AG09319 (cell line): ENCODE measurements at regions not wholly inside any gene's neighbourhood (a gene's known extent, or its start where the extent isn't known, plus 50 kb on each side); places are given as distances from the start of the nearest gene placed in this dataset.

ENCODE experiments used
- DNase-seq: peaks from one replicate; pipeline ENCODE4 v3.0.0-alpha.2; 2010; ENCODE audit warnings: low read depth; ENCODE audit errors: extremely low read depth
- TF ChIP-seq, protein P1 (sequence below): IDR thresholded peaks from 2 replicates; pipeline ENCODE4 v1.5.1; 2011; ENCODE audit warnings: low read depth, mild to moderate bottlenecking, inconsistent platforms, low read length, moderate library complexity

- TF ChIP-seq, protein P1, sequence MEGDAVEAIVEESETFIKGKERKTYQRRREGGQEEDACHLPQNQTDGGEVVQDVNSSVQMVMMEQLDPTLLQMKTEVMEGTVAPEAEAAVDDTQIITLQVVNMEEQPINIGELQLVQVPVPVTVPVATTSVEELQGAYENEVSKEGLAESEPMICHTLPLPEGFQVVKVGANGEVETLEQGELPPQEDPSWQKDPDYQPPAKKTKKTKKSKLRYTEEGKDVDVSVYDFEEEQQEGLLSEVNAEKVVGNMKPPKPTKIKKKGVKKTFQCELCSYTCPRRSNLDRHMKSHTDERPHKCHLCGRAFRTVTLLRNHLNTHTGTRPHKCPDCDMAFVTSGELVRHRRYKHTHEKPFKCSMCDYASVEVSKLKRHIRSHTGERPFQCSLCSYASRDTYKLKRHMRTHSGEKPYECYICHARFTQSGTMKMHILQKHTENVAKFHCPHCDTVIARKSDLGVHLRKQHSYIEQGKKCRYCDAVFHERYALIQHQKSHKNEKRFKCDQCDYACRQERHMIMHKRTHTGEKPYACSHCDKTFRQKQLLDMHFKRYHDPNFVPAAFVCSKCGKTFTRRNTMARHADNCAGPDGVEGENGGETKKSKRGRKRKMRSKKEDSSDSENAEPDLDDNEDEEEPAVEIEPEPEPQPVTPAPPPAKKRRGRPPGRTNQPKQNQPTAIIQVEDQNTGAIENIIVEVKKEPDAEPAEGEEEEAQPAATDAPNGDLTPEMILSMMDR, result no peak
- DNase-seq, result no peak
Observed at GRCh38 chr3:42037318-42037945, 53.7 kb upstream of the TRAK1 start.

- peak; percentile 80 for DNase-seq
- TF ChIP-seq, protein P1, result no peak
Observed at GRCh38 chr3:42036483-42036823, 54.7 kb upstream of the TRAK1 start.

DNA sequence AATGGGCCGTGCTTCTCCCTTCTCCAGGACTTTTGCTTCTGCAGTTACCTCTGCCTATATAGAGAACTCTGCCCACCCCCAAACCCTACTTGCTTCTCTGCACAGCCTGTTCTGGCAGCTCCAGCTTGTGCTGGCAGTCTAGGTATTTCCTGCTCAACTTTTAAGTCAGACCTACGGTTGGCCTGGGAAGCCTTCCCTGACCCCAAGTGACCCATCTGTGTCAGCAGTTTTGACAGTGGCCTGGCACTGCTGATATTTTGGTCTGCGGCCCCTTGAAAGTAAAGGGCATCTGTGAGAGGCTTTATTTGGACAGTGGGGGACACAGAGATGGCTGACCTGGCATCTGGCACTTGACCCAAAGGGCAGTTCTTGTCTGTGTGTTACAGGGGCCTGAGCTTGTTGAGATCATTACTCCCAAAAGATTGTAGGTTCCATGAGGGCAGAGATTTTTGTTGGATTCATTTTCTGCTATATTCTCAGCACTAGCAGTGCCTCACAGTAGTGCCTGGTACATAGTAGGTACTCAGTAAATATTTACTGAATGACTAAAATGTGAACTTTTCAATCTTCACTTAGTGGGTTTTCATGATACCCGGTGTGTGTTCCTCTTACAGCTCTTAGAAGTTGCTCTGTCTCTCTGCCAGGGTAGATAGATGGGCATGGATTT is 55.2 kb upstream of the TRAK1 start:
- TF ChIP-seq, protein P1, result no peak
- DNase-seq, result no peak

- TF ChIP-seq, protein P1, result no peak
- no peak for DNase-seq
Observed at GRCh38 chr3:42035007-42035406, 56.1 kb upstream of the TRAK1 start.

GRCh38 chr3:42033741-42034140 is 57.4 kb upstream of the TRAK1 start:
- DNase-seq, result no peak
- TF ChIP-seq, protein P1, result no peak

DNA sequence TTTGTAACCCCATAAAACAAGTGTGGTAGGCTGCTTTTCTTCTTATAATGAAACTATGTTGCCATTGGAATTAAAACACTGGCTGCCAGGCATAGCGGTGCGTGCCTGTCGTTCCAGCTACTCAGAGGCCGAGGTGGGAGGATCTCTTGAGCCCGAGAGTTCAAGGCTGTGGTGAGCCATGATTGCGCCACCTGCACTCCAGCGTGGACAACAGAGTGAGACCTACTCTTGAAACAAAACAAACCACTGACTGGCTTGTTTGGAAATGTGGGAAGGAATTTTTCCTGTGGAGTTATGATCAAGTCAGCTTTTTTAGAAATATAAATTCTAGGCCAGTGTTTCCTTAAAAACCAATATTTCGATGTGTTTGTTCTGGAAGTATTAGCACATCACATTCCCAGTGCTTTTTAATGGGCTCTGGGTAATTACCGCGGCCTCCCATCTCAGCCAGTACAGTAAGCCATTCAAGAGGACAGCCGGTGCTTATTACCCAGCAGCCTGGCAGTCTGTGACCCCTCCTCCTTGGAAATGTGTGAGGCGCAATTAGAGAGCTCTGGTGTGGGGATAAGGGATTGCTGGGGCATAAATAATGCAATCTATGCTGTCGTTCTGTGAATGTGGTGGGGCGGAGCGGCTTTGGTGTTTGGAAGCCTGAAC is 58.3 kb upstream of the TRAK1 start:
- TF ChIP-seq, protein P1, result no peak
- peak; percentile 93 for DNase-seq

- TF ChIP-seq, protein P1, result no peak
- DNase-seq, result no peak
Observed at GRCh38 chr3:42031808-42032480, 59.2 kb upstream of the TRAK1 start.
